KMS-11 (cell line): ENCODE measurements at regions not wholly inside any gene's neighbourhood (a gene's known extent, or its start where the extent isn't known, plus 50 kb on each side); places are given as distances from the start of the nearest gene placed in this dataset.

Source experiments
- H2AFZ ChIP-seq: fragments of 200-600 bp; sonication (generic); 2 replicates; pipeline ENCODE4 v1.6.1; 2016; ENCODE audit warnings: antibody characterized with exemption, mixed run types, low read depth
- H3K27ac ChIP-seq: fragments of 200-600 bp; sonication (generic); 2 replicates; pipeline ENCODE4 v1.6.1; 2016; ENCODE audit warnings: mild to moderate bottlenecking, mixed run types
- H3K27me3 ChIP-seq: fragments of 200-600 bp; sonication (generic); 2 replicates; pipeline ENCODE4 v1.6.1; 2017; ENCODE audit warnings: mild to moderate bottlenecking, low read depth, mixed run types, moderate library complexity; ENCODE audit not compliant: insufficient read depth
- H3K36me3 ChIP-seq: fragments of 200-600 bp; sonication (generic); 2 replicates; pipeline ENCODE4 v1.6.1; 2017; ENCODE audit warnings: mild to moderate bottlenecking, mixed run types; ENCODE audit not compliant: insufficient read depth
- H3K4me1 ChIP-seq: fragments of 200-600 bp; sonication (generic); 2 replicates; pipeline ENCODE4 v1.6.1; 2016; ENCODE audit warnings: mild to moderate bottlenecking, low read depth, mixed run types; ENCODE audit not compliant: poor library complexity, severe bottlenecking
- H3K4me2 ChIP-seq: fragments of 200-600 bp; sonication (generic); 2 replicates; pipeline ENCODE4 v1.7.0; 2016; ENCODE audit warnings: mild to moderate bottlenecking, mixed run types
- H3K4me3 ChIP-seq: fragments of 200-600 bp; sonication (generic); IDR thresholded peaks from 2 replicates; pipeline ENCODE4 v1.6.1; 2017; ENCODE audit warnings: low read depth, low read length, mixed read lengths; ENCODE audit not compliant: insufficient read depth
- H3K79me2 ChIP-seq: fragments of 200-600 bp; sonication (generic); 2 replicates; pipeline ENCODE4 v1.6.1; 2016; ENCODE audit warnings: low read depth, mixed run types; ENCODE audit not compliant: insufficient read depth
- H3K9ac ChIP-seq: fragments of 200-600 bp; sonication (generic); 2 replicates; pipeline ENCODE4 v1.6.1; 2016; ENCODE audit warnings: mild to moderate bottlenecking, mixed run types
- H4K20me1 ChIP-seq: fragments of 200-600 bp; sonication (generic); 2 replicates; pipeline ENCODE4 v1.6.1; 2016; ENCODE audit warnings: mild to moderate bottlenecking, mixed run types; ENCODE audit not compliant: insufficient read depth
- CTCF ChIP-seq: fragments of 200-600 bp; sonication (generic); conservative IDR thresholded peaks from 2 replicates; pipeline ENCODE4 v1.6.1; 2017; ENCODE audit warnings: low read depth, mild to moderate bottlenecking, antibody characterized with exemption, low read length, moderate library complexity, mixed read lengths

GRCh38 chr17:15012351-15012980 is 252.7 kb downstream of the PMP22 start:
- H2AFZ ChIP-seq, result no peak overlapping the region
- H3K4me1 ChIP-seq, result no peaks in the 10 kb centered on the region
- TF ChIP-seq CTCF, result no peak
- H3K27ac ChIP-seq, result no peak overlapping the region
- no peak overlapping the region for H3K9ac ChIP-seq
- no peak overlapping the region for H3K4me3 ChIP-seq
- H3K4me2 ChIP-seq, result no peak overlapping the region
- no peaks in the 10 kb centered on the region for H3K79me2 ChIP-seq
- no peaks in the 10 kb centered on the region for H4K20me1 ChIP-seq
- no peaks in the 10 kb centered on the region for H3K27me3 ChIP-seq
- no peaks in the 10 kb centered on the region for H3K36me3 ChIP-seq

DNA sequence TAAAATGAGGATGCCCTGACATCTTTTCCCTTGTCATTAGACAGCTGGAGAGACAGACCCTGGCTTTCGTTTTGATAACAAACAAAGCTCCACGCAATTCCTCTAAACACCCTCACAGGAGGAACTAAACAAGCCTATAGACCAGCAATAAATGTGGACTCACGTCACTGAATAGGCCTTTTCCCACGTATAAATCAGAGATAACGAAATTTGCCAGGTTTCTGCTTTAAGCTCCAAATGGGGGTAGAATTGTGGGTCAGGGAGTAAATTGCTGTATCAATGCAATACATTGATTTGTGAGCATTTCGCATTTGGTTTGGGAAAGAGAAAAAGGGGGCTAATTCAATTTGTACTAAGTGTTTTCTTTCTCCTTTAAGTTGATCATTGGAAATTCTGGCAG is 256.0 kb downstream of the PMP22 start:
- Histone ChIP-seq H3K9ac (no peak overlapping the region), H4K20me1 (no peaks in the 10 kb centered on the region), H3K79me2 (no peaks in the 10 kb centered on the region), H3K4me1 (no peaks in the 10 kb centered on the region), H3K4me3 (no peak overlapping the region), H3K4me2 (no peak overlapping the region), H3K27ac (no peak overlapping the region), H3K36me3 (no peaks in the 10 kb centered on the region), H3K27me3 (no peaks in the 10 kb centered on the region), H2AFZ (no peak overlapping the region)
- no peak for TF ChIP-seq CTCF

DNA sequence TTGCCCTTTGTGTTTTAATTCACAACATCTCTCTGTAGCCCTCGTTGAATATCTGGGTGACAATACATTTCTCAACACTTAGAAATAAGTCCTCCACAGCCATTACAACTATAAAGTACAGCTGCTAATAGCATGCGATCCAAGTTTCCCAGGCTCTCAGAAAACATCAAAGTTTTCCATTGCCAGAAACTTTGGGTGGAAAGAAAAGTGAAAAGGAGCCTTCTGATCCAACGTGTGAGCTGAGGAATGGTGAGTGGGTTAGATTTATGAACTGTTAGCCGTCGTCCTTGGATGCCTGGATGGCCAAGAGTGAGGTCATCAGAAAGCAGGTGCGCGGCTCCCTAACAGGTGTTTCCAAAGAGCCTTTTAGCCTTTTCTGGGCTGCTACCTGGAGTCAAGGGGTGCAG is 258.0 kb downstream of the PMP22 start:
- H3K27me3 ChIP-seq, result no peaks in the 10 kb centered on the region
- H3K27ac ChIP-seq, result no peak overlapping the region
- H3K4me2 ChIP-seq, result no peak overlapping the region
- H3K9ac ChIP-seq, result no peak overlapping the region
- H2AFZ ChIP-seq, result no peak overlapping the region
- H3K79me2 ChIP-seq, result no peaks in the 10 kb centered on the region
- no peaks in the 10 kb centered on the region for H3K4me1 ChIP-seq
- no peaks in the 10 kb centered on the region for H4K20me1 ChIP-seq
- H3K36me3 ChIP-seq, result no peaks in the 10 kb centered on the region
- TF ChIP-seq CTCF, result no peak
- no peak overlapping the region for H3K4me3 ChIP-seq

DNA sequence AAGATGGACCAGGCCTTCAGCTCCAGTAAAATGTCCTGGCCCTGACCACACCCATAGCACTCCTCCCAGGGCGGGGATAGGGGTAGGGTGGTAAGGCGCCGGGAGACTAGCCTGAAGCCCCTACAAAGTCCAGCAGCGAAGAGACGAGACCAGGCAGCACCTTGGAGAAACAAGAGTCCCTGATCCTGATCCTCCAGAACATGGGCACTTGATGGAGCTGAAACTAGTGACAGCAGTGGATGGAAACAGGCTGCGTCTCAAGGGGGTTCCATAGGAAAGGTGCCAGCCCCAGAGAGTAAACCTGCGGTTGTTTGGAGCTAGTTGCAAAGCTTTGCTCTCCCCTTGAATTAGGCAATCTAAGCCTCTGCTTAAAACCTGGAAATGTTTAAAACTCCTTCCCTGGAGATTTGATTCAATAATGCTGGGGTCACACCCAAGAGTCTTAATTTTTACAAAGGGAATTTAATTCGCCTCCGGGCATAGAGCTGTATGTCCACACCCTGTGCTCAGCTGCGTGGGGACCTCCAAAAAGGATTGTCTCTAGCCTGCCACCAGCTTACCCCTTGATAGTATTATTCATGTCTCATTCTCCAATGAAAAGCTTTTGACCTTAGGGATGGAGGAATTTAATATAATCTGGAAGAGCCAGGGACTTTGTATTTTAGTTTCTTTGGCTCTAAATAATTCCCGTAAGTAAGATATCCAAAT is 258.6 kb downstream of the PMP22 start:
- Histone ChIP-seq H3K4me1 (no peaks in the 10 kb centered on the region), H3K36me3 (no peaks in the 10 kb centered on the region), H3K27ac (no peak overlapping the region), H3K4me3 (no peak overlapping the region), H3K79me2 (no peaks in the 10 kb centered on the region), H2AFZ (no peak overlapping the region), H3K9ac (no peak overlapping the region), H3K27me3 (no peaks in the 10 kb centered on the region), H4K20me1 (no peaks in the 10 kb centered on the region), H3K4me2 (no peak overlapping the region)
- TF ChIP-seq CTCF, result no peak
